ENCODE measurements at regions not wholly inside any gene's neighbourhood (a gene's known extent, or its start where the extent isn't known, plus 50 kb on each side); places are given as distances from the start of the nearest gene placed in this dataset.

GRCh38 chr5:6135977-6136376, 242.4 kb downstream of the MED10 start:
- Mint-ChIP-seq H3K27me3 (ENCODE audit: unreplicated experiment) (no peaks in the 10 kb centered on the region), H3K27ac (ENCODE audit: unreplicated experiment) (no peak overlapping the region), H3K4me3 (ENCODE audit: unreplicated experiment) (no peak overlapping the region), H3K4me1 (ENCODE audit: low read depth, unreplicated experiment) (no peaks in the 10 kb centered on the region), H3K36me3 (ENCODE audit: unreplicated experiment) (no peaks in the 10 kb centered on the region), H3K9me3 (ENCODE audit: unreplicated experiment) (peaks cover 2% of the 10 kb centered on the region)
- no peak for DNase-seq
- TF ChIP-seq, protein P1, sequence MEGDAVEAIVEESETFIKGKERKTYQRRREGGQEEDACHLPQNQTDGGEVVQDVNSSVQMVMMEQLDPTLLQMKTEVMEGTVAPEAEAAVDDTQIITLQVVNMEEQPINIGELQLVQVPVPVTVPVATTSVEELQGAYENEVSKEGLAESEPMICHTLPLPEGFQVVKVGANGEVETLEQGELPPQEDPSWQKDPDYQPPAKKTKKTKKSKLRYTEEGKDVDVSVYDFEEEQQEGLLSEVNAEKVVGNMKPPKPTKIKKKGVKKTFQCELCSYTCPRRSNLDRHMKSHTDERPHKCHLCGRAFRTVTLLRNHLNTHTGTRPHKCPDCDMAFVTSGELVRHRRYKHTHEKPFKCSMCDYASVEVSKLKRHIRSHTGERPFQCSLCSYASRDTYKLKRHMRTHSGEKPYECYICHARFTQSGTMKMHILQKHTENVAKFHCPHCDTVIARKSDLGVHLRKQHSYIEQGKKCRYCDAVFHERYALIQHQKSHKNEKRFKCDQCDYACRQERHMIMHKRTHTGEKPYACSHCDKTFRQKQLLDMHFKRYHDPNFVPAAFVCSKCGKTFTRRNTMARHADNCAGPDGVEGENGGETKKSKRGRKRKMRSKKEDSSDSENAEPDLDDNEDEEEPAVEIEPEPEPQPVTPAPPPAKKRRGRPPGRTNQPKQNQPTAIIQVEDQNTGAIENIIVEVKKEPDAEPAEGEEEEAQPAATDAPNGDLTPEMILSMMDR (IDR thresholded peaks at IDR 0.05; ENCODE audit: partially characterized antibody, unreplicated experiment): no peak

DNA sequence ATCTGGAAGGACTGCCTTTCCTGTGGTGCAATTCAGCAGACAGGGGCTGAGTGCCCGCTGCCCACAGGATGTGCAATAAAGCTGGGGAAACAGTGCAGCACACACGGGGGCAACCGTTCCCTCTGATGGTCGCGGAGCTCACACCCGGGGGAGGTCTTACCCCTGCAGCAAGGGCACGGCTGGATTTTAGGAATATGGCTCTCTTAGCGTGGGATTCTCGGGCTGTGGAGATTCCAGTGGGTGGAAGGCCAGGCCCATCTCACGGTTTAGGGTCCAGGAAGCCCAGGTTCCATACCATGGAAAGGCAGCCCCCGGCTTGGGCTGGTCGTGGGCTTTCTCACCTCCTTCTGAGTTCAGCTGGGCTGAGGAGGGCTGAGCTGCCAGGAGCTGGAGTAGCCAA, 244.1 kb downstream of the MED10 start:
- H3K27ac Mint-ChIP-seq (ENCODE audit: unreplicated experiment): no peak overlapping the region
- H3K27me3 Mint-ChIP-seq (ENCODE audit: unreplicated experiment): no peaks in the 10 kb centered on the region
- DNase-seq: no peak
- H3K4me1 Mint-ChIP-seq (ENCODE audit: low read depth, unreplicated experiment): no peaks in the 10 kb centered on the region
- TF ChIP-seq, protein P1 (IDR thresholded peaks at IDR 0.05; ENCODE audit: partially characterized antibody, unreplicated experiment): no peak
- H3K9me3 Mint-ChIP-seq (ENCODE audit: unreplicated experiment): peaks cover 2% of the 10 kb centered on the region
- no peak overlapping the region for H3K4me3 Mint-ChIP-seq (ENCODE audit: unreplicated experiment)
- no peaks in the 10 kb centered on the region for H3K36me3 Mint-ChIP-seq (ENCODE audit: unreplicated experiment)

DNA sequence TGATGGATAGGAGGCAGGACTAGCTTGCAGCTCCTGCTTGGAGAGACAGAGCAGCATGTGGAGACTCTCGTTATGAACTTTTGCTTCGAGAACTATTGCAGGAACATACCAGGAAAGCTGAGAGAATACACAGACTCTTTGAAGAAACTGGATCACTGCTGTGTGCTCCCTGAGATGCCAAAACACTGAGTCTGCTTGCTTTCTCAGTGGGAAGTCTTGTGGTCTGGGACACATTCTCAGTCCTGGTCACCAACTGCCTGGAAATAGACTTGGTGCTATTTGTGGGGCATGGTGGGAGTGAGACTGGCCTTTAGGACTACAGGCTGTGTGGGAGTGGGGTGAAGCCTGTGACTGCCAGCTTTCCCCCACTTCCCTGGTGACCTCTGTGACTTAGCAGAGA, 252.6 kb downstream of the MED10 start:
- Mint-ChIP-seq H3K27me3 (ENCODE audit: unreplicated experiment) (no peaks in the 10 kb centered on the region), H3K27ac (ENCODE audit: unreplicated experiment) (no peak overlapping the region), H3K4me1 (ENCODE audit: low read depth, unreplicated experiment) (no peaks in the 10 kb centered on the region), H3K9me3 (ENCODE audit: unreplicated experiment) (peaks cover 8% of the 10 kb centered on the region), H3K4me3 (ENCODE audit: unreplicated experiment) (no peak overlapping the region), H3K36me3 (ENCODE audit: unreplicated experiment) (peaks cover 5% of the 10 kb centered on the region)
- DNase-seq: no peak
- TF ChIP-seq, protein P1 (IDR thresholded peaks at IDR 0.05; ENCODE audit: partially characterized antibody, unreplicated experiment): no peak

GRCh38 chr5:6118691-6119090, 259.7 kb downstream of the MED10 start:
- Mint-ChIP-seq H3K27me3 (ENCODE audit: unreplicated experiment) (no peaks in the 10 kb centered on the region), H3K9me3 (ENCODE audit: unreplicated experiment) (peaks cover 4% of the 10 kb centered on the region), H3K36me3 (ENCODE audit: unreplicated experiment) (no peaks in the 10 kb centered on the region), H3K27ac (ENCODE audit: unreplicated experiment) (no peak overlapping the region), H3K4me1 (ENCODE audit: low read depth, unreplicated experiment) (peaks cover 3% of the 10 kb centered on the region), H3K4me3 (ENCODE audit: unreplicated experiment) (no peak overlapping the region)
- DNase-seq: no peak
- TF ChIP-seq, protein P1 (IDR thresholded peaks at IDR 0.05; ENCODE audit: partially characterized antibody, unreplicated experiment): no peak

- Mint-ChIP-seq H3K27ac (ENCODE audit: unreplicated experiment) (no peak overlapping the region), H3K4me3 (ENCODE audit: unreplicated experiment) (no peak overlapping the region), H3K9me3 (ENCODE audit: unreplicated experiment) (peaks cover 2% of the 10 kb centered on the region), H3K36me3 (ENCODE audit: unreplicated experiment) (no peaks in the 10 kb centered on the region), H3K4me1 (ENCODE audit: low read depth, unreplicated experiment) (peaks cover 3% of the 10 kb centered on the region), H3K27me3 (ENCODE audit: unreplicated experiment) (no peaks in the 10 kb centered on the region)
- DNase-seq: no peak
- TF ChIP-seq, protein P1 (IDR thresholded peaks at IDR 0.05; ENCODE audit: partially characterized antibody, unreplicated experiment): no peak
Measured at GRCh38 chr5:6117212-6117611, 261.1 kb downstream of the MED10 start.

Measured in glutamatergic neuron (in vitro differentiated cells).